GM19455 (cell line): ENCODE measurements at regions not wholly inside any gene's neighbourhood (a gene's known extent, or its start where the extent isn't known, plus 50 kb on each side); places are given as distances from the start of the nearest gene placed in this dataset.

ENCODE experiments used
- ATAC-seq: cut with Tn5 transposase; IDR thresholded peaks from one replicate; pipeline ENCODE4 v1.9.1; 2021; ENCODE audit not compliant: unreplicated experiment

DNA sequence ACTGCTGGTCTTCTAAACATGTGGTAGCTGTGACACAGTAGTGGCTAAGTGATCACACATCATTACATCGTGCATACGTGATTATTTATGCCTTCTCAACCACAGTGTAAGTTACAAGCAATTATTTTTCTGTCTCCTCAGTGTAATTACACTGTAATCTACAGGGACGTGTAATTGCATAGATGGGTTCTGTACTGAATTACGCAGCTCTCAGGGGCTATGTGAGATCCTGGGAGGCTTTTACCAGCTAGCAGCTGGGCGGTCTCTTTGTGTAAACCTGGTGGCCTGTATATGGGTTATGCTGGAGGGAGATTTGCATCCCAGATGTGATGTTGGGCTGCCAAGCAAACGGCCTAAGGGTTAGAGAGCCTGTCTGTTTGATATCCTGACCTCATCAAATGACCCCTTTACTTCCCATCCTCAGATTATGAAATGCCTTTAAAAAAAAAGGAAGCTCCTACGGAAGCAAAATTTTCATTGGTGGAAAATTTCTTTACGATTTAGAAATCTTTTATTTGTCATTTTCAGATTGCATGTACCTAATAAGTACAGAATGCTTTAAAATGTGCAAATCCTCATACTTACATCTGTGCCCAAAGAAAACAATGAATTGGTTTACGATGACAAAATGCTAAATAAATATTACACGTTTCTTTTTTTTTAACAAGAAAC, 402.8 kb upstream of the JAG1 start:
- ATAC-seq = no peak

GRCh38 chr20:11077226-11077625, 403.4 kb upstream of the JAG1 start:
- no peak for ATAC-seq

DNA sequence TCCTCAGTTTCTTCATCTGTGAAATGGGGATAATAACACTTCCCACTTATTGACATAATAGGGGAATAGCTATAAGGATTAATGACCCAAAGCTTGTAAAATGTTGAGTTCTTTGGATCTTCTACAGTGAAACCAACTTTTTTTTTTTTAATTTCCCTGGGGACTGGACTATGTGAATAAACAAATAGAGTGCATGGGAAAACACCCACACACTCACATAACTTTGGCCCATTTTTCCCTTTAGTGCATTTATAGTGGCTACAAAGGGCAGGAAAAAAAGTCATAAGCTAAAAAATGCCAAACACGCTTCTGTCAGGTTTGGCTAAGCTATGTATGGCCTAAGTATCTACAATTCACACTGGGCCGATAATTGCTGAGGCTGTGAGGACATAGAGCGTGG, 406.2 kb upstream of the JAG1 start:
- ATAC-seq = no peak

GRCh38 chr20:11080781-11081377, 407.1 kb upstream of the JAG1 start:
- ATAC-seq = no peak

DNA sequence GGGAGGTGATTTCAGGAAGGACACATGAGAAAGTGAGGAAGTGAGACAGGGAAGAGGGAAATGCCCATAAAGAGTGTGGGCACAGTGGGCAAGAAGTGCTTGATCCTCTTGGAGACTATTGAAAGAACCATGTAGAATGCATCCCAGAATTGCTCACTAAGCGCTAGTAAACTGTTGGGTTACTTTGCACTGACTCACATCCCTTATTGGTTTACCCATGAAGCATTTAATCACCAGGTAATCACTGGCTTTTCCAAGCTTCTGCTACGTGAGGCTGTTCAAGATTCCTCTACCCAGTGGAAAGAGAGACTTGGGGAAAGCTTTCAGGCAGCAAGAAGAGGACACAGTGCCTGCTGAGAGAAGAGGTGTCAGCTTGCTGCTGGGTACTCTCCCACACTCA, 410.0 kb upstream of the JAG1 start:
- ATAC-seq = no peak

DNA sequence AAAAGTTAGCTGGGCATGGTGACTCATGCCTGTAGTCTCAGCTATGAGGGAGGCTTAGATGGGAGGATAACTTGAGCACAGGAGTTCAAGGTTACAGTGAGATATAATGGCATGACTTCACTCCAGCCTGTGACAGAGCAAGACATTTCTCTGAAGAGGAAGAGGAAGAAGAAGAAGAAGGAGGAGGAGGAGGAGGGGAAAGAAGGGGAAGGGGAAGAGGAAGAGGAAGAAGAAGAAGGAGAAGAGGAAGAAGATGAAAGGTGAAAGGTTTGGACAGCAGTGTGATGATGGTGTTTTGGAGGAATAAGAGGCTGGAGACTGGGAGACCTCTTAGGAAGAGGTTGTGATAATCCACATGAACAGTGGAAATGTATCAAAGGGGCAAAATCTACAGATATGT, 410.7 kb upstream of the JAG1 start:
- no peak for ATAC-seq

GRCh38 chr20:11086970-11087369, 413.2 kb upstream of the JAG1 start:
- ATAC-seq = no peak

- ATAC-seq = no peak
Observed at GRCh38 chr20:11090751-11091150, 417.0 kb upstream of the JAG1 start.

DNA sequence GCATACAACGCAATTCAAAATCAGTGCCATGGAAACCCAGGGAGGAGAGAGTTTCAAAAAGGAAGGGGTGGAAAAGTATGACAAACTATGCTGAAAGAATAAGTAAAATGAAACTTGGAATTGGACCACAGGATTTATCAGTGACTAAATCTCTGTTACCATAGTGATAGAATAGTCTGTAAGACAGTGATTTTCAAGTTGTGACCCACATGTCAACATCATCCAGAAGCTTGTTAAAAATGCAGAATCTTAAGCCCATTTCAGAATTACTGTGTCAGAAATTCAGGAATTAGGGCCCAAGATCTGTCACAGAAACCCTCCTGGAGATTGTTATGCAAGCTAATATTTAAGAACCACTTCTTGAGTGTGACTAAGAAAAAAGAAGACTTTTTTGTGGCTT, 417.7 kb upstream of the JAG1 start:
- ATAC-seq = no peak

GRCh38 chr20:11092151-11092550, 418.4 kb upstream of the JAG1 start:
- ATAC-seq = no peak

DNA sequence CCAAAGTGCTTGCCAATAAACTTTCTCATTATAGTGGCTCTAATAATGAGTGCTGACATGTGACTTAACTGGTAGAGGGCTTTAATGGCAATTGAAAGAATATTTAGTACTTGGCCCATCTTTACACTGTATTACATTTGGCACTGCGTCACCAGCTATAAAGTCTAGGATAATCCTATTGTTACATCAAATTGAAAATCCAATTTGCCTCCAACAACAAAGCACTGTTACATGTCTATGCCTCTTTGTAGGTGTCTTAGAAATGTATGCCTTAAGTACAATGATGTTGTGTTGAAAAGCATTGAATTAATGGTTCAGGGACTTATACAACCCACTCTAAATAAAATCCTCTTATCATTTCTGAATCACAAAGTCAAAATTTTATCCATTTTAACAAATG, 420.4 kb upstream of the JAG1 start:
- ATAC-seq = no peak

DNA sequence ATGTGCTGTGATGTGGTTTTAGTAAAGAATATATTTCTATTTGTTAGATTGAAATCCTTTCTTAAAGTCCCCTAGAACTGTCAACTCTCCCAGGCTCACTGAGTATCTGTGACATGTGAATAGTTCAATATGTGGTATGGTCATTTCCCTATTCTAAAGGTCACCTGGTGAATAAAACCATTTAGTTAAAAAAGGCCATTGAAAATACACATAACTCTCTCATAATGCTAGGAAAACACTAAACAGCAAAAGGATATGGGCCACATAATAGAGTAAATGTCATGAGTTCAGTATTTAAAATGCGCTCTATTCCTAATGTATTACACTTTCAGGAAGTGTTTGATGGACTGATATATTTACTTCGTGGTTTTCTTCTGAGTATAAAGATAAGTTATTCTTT, 420.9 kb upstream of the JAG1 start:
- no peak for ATAC-seq

DNA sequence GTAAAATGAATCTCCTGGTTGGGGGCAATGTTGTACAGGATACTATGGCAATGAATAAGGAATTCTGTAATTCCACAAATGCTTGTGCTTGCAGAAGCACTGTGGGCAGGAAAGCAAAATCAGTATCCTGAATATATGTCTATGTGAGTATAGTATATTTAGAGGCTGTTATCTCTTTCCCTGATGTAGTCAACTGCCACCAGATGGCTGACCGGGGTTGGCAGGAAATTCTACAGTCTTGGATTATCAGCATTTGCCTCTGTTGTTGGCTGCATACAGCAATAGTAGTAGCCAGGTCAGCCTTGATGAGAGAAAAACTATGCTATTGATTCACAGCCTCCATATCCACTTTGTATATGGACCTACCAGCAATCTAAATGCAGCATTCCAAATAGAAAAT, 425.1 kb upstream of the JAG1 start:
- no peak for ATAC-seq

DNA sequence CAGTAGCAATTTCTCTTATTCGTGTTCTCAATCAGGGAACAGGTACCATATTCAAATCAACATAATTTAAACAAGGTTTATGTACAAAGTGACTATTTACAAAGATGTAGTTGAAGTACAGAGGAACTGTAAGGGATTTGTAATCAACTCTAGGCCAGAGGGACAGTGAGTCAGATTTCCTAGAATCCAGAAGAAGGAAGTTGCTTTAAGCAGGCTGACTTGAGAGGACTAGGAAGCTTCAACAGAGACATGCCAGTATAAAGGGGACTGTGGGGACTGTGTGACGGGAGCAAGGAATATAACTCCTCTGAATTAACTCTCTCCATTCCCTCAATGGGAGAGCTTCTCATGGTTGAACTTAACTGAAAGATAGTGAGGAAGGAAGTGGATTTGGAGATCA, 427.4 kb upstream of the JAG1 start:
- no peak for ATAC-seq

DNA sequence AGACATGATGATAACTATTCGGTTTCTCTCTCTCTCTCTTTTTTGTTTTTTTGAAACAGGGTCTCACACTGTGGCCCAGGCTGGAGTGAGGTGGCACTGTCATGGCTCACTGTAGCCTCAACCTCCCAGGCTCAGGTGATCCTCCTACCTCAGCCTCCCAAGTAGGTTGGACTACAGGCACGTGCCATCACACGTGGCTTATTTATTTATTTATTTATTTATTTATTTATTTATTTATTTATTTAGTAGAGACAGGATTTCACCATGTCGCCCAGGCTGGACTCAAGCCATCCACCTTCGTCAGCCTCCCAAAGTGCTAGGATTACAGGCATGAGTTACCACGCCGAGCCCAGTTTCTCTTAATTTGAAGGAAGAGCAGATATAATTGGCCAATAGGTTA, 427.9 kb upstream of the JAG1 start:
- ATAC-seq = no peak

GRCh38 chr20:11103866-11104265, 430.1 kb upstream of the JAG1 start:
- no peak for ATAC-seq

GRCh38 chr20:11108102-11108810, 434.5 kb upstream of the JAG1 start:
- ATAC-seq = no peak

DNA sequence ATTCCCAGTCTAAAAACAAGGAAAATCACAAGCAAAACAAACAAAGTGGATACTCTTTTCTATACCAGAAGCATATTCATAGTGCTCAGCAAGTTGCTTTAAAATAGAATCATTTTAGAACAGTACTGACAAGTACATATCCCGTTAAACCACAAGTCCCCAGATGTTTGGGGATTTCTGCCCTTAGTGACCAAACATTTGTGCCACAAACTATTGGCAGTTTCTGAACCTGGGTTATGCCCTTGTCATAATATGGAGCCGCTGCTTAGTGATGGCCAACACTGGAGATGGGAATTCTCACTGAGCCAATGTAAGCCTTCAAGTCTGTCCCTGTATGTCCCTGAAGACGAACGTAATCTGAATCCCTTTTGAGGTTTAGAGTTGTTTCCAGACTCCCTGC, 436.7 kb upstream of the JAG1 start:
- ATAC-seq = no peak

DNA sequence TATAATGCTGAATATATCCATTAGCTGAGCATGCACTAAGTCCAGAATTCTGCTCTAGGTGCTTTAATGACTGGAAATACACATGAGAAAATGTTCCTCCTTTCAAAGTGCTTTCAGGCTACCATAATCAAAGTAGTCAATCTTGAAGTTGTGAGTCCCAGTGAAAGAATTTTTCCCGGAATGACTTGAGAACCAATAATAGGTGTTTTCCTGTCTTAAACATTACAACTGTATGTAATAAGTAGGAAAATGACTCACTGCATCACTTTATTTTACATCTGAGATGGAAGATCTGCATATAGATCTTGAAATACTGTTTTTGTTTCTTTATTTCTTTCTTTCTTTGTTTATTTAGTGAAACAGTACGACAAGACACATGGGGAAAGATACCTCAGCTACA, 437.4 kb upstream of the JAG1 start:
- ATAC-seq = no peak

- ATAC-seq = no peak
Observed at GRCh38 chr20:11112832-11113231, 439.0 kb upstream of the JAG1 start.

GRCh38 chr20:11114382-11114781, 440.6 kb upstream of the JAG1 start:
- ATAC-seq = no peak

GRCh38 chr20:11117808-11118528, 444.2 kb upstream of the JAG1 start:
- no peak for ATAC-seq
